HG03521 (cell line): ENCODE measurements at regions not wholly inside any gene's neighbourhood (a gene's known extent, or its start where the extent isn't known, plus 50 kb on each side); places are given as distances from the start of the nearest gene placed in this dataset.

Source experiments
- ATAC-seq: cut with Tn5 transposase; IDR thresholded peaks from one replicate; pipeline ENCODE4 v1.9.1; 2021; ENCODE audit warnings: mild to moderate bottlenecking, moderate library complexity; ENCODE audit not compliant: unreplicated experiment

DNA sequence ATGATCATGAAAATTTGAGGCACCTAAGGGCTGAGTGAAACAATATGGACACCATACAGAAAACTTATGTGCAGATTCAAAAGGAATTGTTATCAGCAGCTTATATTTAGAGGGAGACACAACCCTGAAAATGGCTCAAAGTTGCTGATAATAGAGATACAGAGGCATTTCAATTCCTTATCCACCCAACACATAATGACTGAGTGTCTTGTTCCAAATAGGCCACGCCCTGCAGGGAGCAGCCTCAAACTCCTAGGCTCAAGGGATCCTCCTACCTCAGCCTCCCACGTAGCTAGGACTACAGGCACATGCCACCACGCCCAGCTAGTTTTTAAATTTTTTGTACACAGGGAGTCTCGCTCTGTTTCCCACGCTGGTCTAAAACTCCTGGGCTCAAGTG, 79.0 kb downstream of the LBH start:
- no peak for ATAC-seq

DNA sequence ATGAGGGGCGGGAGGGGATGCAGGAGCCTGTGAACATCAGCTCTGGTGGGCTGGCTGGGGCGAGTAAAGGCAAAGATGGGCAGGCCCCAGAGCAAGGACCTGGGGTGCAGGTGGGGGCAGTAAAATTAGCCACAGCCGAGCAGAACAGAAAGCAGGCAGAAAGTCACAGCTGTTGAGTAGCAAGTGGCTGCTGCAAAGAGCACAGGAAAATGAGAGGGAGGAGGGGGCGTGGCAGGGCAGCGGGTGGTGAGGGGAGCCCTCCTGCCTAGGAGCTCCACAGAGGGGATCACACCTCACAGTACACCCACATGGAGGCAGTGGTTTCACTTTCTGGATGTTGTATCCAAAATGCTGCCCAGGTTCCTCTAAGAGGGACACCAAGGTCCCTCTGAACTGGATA, 79.6 kb downstream of the LBH start:
- ATAC-seq, result no peak

DNA sequence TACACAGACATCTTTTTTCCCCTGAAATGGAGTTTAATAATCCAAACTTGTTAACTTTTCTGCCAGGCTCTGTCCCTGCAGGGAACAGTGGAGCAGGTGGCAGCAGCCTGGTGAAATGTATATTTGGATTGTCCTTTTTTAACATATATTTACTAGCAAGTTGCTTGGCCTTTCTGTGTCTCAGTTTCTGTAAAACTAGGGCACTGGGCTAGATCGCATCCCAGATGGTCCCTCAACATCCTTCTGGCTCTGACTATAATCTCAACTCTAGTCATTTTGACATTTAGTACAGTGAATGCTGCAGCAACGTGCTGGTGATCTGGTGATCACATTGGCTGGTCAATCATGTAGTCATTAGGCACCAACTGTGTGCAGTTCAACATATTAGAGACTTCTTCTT, 80.4 kb downstream of the LBH start:
- no peak for ATAC-seq

DNA sequence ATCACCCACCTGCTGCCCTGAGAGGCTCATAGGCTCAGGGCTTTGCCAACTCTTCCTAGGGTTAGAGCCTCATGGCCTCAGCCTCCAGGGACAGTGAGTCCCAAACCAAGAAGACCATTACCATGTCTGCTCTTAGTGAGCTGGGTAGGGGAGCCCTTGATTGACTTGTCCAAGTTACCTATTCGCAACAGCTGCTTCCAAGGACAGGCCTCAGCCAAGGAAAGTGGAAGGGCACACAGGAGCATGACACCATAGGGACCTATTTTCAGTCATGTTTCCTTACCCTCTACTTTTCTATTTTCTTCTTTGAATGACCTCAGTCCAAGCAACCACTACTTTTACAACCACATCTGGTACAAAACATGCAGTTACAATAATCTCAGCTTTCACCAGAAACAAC, 81.6 kb downstream of the LBH start:
- ATAC-seq, result no peak

DNA sequence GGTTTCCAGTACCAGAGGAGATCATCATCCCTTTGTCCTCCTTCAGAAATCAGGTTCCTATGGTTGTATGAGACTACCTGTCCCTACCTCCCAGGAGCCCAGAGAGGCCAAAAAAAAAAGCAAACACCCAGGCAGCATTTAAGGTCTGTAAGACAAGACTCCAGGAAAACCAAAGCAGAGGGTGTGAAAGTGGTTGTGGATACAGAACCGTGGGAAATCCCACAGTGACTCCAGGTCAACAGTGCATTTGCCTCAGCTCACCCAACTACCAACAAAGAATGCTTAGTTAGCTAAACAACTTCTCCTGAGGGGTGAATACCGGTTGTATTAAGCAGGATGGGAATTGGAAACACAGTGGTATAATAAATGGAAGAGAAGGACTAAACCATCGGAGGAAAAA, 83.6 kb downstream of the LBH start:
- ATAC-seq, result no peak

DNA sequence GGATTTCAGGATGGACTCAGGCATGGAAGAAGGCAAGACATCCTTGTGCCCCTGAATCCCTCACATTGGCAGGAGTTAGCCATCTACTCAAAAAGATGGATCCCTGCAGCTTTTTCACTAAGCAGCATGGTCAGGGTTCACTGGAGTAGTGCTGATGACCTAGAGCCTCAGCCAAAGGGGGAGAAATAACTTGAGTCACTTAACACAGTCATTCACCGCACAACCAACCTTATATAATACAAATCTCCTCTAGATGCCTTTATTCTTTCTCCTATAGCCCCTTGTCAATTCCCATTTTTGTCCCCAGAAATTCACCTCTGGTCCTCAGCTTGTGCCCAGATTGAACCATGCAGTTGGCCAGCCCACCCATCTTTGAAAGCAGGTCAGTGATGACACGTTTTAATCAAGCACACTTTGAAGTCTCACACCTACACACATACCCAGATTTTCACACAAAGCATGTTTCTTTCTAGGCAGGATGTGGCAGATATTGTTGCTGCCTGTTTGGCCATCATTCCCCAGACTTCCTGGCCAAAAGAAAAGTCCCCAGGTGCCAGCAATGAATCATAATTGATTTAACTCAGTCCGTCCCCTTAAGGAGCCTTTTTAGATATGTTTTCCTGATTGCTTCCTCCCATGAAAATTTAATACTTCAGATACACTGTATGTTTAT, 84.2 kb downstream of the LBH start:
- ATAC-seq, result no peak

DNA sequence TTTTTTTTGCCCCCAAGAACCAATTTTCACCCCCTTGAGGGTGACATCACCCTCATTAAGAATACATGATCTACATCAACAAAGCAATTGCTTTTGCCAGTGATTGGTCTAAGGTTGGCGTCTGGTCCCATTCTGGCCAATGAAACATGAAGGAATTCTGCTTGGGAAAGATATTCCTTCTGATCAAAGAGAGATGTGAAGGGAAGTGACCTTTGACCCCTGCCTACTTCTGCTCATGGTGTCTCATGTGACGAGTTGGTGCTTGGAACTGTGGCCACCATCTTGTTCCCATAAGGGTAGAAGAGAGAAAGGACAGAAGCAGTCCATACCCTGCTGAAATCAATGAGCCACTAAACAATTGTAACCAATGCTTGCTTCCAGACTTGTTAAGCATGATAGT, 85.1 kb downstream of the LBH start:
- no peak for ATAC-seq

DNA sequence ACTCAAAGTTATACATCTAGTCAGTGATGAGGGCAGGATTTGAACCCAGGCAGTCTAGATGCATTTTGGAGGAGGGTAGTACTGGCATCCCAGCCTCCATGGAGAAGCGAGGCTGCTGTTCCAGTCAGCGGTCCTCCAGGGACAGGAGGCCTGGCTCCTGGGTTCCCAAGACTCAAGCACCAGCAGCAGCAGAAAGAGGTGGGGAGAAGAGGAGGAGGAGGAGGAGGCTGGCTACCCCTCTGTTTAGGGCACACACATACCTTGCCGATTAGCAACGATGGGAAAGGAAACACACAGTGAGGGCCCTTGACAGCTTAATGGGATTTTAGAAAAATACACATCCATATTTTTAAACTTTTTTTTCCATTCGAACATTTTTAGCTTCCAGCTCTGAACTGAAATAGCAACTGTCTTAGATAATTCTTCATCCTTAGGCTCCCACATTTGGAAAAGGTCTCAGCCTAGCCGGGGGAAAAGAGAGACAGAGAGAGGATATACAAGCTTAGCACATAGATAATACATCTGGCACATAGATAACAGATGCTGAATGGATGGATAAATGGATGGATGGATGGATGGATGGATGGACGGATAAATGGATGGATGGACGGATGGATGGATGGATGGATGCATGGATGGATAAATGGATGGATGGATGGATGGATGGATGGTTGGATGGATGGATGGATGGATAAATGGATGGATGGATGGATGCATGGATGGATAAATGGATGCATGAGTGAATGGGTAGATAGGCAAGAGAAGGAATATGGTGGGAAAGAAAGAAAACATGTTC, 87.9 kb downstream of the LBH start:
- no peak for ATAC-seq

DNA sequence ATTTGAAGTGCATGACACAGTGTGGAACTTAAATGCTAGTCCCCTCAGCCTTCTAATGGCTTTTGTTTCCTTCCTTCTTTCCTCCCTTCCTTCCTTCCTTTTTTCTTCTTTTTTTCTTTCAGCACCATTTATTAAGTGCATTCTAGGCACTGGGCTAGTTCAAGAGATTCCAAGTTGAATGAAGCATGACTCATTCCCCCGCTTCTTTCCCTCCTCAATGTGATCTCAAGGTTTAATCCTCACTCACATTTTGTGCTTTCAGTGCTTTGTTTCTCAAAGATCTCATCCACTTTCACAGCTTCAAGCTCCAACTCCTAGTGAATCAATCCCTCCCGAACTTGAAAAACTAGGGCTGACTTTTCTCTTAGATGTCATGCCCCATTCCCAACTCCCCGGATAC, 90.1 kb downstream of the LBH start:
- no peak for ATAC-seq

DNA sequence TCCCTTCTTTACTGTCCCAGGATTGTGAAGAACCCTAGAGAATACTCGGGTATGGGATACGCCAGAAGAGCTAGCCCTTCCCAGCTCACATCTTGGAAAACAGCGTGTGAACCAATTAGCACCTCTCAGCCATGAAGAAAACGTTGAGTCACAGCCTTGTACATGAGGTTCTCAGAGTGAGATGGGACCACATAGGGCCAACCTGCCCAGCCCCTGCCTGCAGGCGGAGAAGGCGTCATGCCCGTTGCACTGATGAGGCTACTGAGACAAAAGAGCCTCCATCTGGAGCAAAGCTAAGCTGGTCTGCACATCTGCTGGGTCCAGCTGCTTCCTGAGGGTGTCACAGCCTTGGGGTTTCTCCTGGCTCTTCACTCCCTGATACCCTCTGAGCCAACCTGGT, 92.2 kb downstream of the LBH start:
- ATAC-seq, result no peak

DNA sequence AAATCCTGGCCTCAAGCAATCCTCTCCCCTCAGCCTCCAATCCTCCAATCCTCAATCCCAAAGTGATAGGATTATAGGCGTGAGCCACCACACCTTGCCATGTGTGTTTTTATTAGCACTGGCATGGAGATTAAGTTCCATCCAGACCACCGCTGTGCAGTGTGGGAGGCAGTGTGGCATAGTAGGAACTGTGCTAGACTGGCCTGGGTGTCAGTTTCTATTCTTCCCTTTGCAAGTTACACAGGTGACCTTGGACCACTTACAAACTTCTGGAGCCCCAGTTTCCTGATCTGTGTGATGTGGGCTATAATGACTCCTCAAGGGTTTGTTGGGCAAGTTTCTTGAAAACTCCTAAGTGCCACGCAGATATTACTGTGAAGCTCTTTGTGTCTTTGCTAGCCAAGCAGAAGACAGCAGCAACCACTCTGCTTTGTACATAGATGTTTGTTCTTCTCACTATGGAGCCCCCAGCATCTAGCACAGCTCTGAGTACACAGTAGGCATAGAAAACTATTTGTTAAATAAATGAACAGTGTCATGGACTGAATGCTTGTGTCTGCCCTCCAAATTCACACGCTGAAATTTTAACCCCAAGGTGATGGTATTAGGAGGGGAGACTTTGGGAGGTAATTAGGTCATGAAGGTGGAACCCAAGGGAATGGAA, 93.0 kb downstream of the LBH start:
- no peak for ATAC-seq

DNA sequence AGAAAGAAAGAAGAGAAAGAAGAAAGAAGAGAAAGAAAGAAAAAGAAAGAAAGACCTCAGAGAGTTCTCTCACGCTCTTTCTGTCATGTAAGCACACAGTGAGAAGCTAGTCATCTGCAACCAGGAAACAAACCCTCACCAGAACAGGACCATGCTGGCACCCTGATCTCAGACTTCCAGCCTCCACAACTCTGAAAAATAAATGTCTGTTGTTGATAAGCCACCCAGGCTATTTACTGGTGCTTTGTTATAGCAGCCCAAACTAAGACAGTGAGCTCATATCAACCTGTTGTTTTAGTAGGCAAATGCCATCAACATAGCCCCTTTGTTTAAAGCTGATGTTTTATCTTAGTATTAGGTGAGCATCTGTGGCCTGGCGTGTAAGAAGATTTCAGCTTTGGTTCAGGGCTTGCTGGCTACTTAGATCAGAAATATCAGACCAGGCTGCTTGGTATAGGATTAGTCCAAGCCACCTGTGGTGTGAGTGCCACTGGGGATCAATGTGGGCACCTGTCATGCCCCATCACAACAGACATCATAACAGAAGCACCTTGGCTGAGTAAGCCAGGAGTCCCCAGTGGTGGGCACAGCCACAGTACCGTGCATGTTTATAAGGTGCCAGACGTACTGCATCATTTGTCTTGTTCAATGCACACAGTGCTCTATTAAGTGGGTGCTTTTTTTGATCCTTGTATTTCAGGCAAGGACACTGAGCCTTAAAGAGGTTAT, 94.4 kb downstream of the LBH start:
- ATAC-seq, result no peak

DNA sequence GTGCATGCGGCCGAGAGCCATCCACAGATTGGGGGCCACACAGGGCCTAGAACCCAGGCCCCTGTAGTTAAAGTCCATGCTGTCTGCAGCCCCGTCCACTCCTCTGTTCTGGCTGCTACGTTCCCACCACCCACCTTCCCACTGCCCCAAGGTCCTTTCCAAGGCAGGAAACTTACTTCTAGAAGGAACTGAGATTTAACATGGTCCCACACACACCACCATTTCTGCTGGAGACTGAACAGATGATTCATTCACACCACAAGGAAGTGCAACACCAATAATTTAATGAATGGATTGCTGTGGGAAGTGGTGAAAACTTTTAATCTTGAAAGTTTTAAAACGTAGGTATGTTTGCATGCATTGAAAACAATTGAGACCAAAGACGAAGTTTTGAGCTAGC, 95.2 kb downstream of the LBH start:
- no peak for ATAC-seq

DNA sequence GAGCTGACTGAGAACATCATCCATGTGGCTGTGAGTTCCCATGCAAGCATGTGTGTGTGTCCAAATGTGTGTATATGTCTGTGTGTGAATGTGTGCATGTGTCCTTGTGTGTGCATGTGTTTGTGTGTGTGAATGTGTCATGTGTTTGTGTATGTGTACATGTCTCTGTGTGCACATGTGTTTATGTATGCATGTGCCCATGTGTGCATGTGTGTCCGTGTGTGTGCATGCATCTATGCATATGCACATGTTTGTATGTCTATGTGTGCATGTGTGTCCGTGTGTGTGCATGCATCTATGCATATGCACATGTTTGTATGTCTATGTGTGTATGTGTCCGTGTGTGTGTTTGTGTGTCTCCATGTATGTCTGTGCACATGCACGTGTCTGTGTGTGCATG, 99.7 kb downstream of the LBH start:
- ATAC-seq, result no peak

DNA sequence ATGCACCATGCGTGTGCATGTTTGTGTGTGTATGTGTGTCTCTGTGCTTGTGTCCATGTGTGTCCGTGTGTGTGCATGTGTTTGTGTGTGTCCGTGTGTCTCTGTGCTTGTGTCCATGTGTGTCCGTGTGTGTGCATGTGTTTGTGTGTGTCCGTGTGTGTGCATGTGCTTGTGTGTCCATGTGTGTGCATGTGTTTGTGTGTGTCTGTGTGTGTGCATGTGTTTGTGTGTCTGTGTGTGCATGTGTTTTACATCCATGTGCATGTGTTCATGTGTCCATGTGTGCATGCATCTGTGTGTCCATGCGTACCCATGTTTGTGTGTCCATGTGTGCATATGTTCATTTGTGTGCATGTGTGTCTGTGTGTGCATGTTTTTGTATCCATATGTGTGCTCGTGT, 100.5 kb downstream of the LBH start:
- no peak for ATAC-seq

DNA sequence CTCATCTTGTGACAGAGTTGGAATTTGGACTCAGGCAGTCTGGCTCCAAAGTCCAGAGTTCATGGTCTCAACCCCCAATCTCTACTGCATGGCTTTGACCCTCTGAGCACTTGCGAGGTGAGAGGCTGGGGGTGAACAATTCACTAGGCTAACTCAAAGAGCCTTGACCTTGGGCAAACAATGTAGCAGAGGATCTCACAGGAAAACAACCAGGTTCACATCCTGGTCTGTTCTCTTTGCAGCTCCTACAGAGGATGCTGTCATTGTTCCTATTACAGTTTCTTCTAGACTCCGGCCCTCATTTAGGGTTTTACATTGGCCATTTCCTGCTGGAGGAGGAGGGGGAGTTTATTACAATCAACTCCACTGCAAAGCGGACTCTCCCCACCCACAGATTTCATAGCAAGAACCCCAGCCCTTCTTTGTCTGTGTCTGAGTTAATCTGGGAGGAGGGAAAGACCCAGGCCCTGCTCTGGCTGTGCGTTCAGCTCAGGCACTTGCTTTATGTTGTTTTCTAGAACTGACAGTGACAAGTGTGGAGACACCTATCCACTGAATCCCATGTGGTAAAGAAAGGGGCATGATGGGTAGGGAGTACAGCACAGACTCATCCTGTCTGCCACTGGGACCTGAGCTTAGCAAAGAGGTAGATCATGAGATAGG, 101.6 kb downstream of the LBH start:
- ATAC-seq, result no peak

DNA sequence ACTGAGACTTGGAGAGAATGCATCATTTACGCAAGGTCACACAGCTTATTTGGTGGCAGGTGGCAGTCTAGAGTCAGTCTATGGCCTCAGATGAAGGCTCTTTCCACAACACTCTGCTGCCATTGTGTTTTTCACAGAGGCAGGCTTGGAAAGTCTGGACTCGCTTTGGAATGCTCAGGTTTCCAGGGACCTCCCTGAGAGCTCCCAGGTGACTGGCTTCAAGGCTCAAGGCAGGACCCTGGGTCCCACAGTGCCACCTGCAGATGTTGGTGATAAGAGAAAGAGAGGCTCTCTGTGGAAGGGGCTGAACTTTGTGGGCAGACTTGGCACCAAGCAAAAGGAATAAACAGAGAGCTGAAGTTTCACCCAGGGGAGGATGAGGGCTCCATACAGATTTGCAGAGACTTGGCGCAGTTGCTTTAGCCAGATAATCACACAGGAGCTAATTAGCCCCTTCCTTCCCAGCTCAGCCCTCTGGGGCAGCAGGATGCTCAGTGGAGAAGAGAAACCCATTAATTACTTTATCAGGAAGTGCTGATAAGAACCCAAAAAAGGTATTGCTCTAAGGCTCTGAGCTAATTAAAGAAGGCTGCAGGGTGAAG, 103.5 kb downstream of the LBH start:
- no peak for ATAC-seq

DNA sequence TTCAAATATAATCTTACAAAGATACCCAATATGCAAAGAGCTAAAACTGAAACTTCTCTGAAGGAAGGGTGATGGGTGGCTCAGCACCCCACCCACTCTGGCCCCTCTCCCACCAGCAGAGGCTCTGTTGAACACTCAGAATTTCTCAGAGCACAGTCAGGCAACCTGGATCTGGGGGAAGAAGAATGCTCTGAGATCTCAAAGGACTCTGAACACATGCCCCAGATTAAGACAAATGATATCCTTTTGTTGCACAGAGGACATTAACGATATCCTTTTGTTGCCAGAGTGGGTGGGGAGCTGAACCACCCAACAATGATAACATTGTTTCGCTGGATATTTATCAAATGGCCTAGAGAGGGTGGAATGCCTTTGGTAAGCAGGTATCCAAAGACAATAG, 104.8 kb downstream of the LBH start:
- ATAC-seq, result no peak

DNA sequence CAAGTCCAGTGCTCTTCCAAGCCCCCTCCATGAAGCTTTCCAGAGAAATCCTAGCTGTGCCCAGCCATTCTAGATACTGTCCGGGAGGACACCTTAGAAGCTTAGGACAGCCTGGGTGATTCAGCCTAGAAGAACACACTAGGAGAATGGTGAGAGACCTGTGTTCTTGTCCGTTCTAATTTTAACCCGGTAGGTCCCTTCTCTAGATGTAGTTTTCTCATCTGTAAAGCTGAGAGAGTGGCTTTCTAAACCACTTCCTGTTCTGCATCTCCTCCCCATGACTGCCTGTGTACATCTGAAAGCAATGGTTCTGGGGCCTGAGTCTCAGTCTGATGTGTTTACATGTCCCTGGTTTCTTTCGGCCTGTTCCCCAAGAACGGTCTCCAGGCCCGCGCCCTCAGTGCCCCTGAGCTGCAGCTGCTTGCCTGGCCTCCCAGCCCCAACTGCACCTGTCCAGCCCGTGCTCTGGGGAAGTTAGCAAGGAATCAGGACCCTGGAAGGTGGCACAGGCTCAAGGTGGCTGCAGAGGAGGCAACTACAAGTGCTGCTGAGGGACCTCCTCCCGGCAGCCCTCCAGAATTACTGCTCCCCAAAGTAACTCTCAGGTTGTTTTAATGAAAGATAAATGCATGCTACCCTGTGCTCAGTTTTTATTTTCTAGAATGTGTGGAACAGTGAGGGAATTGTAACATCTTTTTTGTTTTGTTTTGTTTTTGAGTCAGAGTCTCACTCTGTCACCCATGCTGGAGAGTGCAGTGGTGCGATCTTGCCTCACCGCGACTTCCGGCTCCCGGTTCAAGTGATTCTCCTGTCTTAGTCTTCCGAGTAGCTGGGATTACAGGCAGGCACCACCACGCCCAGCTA, 105.9 kb downstream of the LBH start:
- ATAC-seq, result peak; percentile 92

DNA sequence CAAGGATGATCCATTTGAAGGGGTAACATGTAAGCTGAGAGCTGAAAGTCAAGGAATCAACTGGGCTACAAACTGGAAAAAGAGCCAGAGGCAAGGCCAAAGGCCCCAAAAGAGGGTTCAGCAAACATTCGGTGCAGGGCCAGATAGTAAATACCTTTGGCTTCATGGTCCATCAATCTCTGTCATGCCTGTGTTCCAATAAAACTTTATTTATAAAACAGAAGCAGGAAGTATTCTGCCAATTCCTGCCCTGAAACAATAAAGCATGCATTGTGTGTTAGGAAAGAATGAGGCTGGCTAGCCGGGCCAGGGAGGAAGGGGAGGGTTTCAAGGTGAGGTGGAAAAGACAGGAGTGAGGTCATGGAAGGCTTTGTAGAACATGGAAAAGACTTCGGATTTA, 107.1 kb downstream of the LBH start:
- no peak for ATAC-seq
